ENCODE measurements at regions not wholly inside any gene's neighbourhood (a gene's known extent, or its start where the extent isn't known, plus 50 kb on each side); places are given as distances from the start of the nearest gene placed in this dataset.

- Histone ChIP-seq H3K9me3 (replicated peaks in 1 of 3) (no peaks in the 10 kb centered on the region), H3K4me3 (no peak overlapping the region), H3K36me3 (replicated peaks in 1 of 2) (no peaks in the 10 kb centered on the region), H3K27me3 (no peaks in the 10 kb centered on the region), H3K27ac (peak overlapping the region in 3 of 5 donors; percentile 6 to 69 (median 57)), H3K4me1 (replicated peaks in 1 of 2) (peaks cover 0 to 14% of the 10 kb centered on the region in 2 donors)
- WGBS, 4 donors = 46 to 49% (median 49%) methylated on average over 4 of the region's 4 CpGs
- intact Hi-C loops (cut with DNase I) = no loop called here
- no peak for DNase-seq
- TF ChIP-seq POLR2A (IDR thresholded peaks at IDR 0.05) = no peak
- TF ChIP-seq, protein P1, sequence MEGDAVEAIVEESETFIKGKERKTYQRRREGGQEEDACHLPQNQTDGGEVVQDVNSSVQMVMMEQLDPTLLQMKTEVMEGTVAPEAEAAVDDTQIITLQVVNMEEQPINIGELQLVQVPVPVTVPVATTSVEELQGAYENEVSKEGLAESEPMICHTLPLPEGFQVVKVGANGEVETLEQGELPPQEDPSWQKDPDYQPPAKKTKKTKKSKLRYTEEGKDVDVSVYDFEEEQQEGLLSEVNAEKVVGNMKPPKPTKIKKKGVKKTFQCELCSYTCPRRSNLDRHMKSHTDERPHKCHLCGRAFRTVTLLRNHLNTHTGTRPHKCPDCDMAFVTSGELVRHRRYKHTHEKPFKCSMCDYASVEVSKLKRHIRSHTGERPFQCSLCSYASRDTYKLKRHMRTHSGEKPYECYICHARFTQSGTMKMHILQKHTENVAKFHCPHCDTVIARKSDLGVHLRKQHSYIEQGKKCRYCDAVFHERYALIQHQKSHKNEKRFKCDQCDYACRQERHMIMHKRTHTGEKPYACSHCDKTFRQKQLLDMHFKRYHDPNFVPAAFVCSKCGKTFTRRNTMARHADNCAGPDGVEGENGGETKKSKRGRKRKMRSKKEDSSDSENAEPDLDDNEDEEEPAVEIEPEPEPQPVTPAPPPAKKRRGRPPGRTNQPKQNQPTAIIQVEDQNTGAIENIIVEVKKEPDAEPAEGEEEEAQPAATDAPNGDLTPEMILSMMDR (IDR thresholded peaks at IDR 0.05) = no peak
These were observed 79.8 kb upstream of the SESTD1 start for GRCh38 chr2:179344280-179344964.

DNA sequence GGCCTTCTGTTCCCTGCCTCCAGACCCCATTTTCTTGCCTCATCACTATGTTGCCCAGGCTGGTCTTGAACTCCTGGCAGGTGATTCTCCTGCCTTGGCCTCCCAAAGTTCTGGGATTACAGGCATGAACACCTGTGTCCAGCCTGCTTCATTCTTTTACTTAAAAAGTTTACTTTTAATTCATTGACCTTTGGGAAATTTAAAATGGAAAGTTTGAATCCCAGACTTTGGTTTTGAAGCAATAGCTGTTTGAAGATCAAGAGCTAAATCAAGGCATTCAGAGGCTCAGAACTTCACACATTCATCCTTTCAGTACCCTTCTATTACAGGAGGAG, 79.3 kb upstream of the SESTD1 start:
- H3K36me3 ChIP-seq (replicated peaks in 1 of 2) = no peaks in the 10 kb centered on the region
- peaks cover 0 to 14% of the 10 kb centered on the region in 2 donors for H3K4me1 ChIP-seq (replicated peaks in 1 of 2)
- TF ChIP-seq, protein P1 (IDR thresholded peaks at IDR 0.05) = no peak
- TF ChIP-seq POLR2A (IDR thresholded peaks at IDR 0.05) = no peak
- H3K9me3 ChIP-seq (replicated peaks in 1 of 3) = no peaks in the 10 kb centered on the region
- intact Hi-C loops (cut with DNase I) = no loop called here
- peak overlapping the region in 2 of 5 donors; percentile 6 to 69 for H3K27ac ChIP-seq
- H3K4me3 ChIP-seq = no peak overlapping the region
- no peaks in the 10 kb centered on the region for H3K27me3 ChIP-seq
- no peak for DNase-seq

DNA sequence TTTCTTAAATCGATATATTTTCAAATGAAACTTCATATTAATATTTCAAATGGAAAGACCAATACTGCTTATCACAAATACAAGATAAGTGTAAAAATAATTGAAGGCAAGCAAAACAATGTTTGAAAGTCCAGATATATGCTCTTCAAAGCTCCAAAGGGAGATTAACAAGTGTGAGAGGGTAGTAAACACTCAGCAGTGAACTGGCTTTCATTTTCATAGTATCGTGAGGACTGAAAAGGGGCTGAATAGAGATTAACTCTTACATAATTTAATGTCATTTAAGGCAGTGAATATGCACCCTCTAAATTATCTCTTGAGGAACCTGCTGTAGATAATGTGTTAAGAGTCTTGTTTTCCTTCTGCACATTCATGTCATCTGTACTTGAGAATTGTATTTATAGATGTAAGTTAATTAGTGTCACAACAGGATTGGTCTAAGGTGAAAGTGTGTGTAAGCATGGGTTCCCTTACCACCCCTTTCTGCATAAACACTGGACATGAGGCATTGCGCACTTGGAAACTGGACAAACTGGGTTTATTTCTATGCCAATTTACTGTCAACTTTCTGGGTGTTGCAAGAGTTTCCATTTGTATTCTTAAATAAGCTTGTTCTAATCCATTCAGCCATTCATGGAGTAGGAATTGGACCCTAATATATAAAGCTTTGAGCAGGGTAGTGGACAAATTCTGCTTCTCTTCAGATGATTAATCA, 76.7 kb upstream of the SESTD1 start:
- WGBS, 4 donors = 69 to 84% (median 77%) methylated on average over 3 of the region's 3 CpGs
- no peak overlapping the region for H3K27ac ChIP-seq
- peaks cover 0 to 14% of the 10 kb centered on the region in 2 donors for H3K4me1 ChIP-seq (replicated peaks in 1 of 2)
- H3K4me3 ChIP-seq = no peak overlapping the region
- DNase-seq = no peak
- intact Hi-C loops (cut with DNase I) = no loop called here
- no peaks in the 10 kb centered on the region for H3K9me3 ChIP-seq (replicated peaks in 1 of 3)
- H3K27me3 ChIP-seq = no peaks in the 10 kb centered on the region
- no peak for TF ChIP-seq POLR2A (IDR thresholded peaks at IDR 0.05)
- TF ChIP-seq, protein P1 (IDR thresholded peaks at IDR 0.05) = no peak
- H3K36me3 ChIP-seq (replicated peaks in 1 of 2) = no peaks in the 10 kb centered on the region

DNA sequence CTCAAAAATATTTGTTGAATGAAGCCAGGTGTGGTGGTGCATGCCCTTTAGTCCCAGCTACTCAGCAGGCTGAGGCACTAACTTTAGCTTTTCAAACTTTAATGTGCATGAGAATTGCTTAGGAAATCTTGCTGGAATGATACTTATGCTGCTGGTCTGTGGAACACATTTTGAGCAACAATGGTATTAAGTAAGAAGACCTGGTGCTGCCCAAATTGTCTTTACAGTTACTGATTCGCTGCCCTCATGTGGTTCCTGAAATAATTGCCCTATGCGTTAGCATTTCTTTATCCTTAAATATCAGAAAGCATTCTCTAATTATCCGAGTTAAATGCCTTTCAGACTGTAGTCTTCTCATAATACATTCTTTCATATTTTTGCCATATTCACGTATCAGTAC, 76.0 kb upstream of the SESTD1 start:
- H3K36me3 ChIP-seq (replicated peaks in 1 of 2) = no peaks in the 10 kb centered on the region
- WGBS, 4 donors = 61 to 77% (median 75%) methylated on average over 4 of the region's 4 CpGs
- H3K4me3 ChIP-seq = no peak overlapping the region
- H3K4me1 ChIP-seq (replicated peaks in 1 of 2) = peaks cover 0 to 14% of the 10 kb centered on the region in 2 donors
- TF ChIP-seq, protein P1 (IDR thresholded peaks at IDR 0.05) = peak in 5 of 6 experiments; percentile 6 to 31 (median 24)
- no peak for TF ChIP-seq POLR2A (IDR thresholded peaks at IDR 0.05)
- H3K9me3 ChIP-seq (replicated peaks in 1 of 3) = no peaks in the 10 kb centered on the region
- no peak overlapping the region for H3K27ac ChIP-seq
- intact Hi-C loops (cut with DNase I) = no loop called here
- DNase-seq = peak in 1 of 7 donors; percentile 16
- H3K27me3 ChIP-seq = no peaks in the 10 kb centered on the region
